GM12878 (cell line): ENCODE measurements at regions not wholly inside any gene's neighbourhood (a gene's known extent, or its start where the extent isn't known, plus 50 kb on each side); places are given as distances from the start of the nearest gene placed in this dataset.

Source experiments
- ATAC-seq: fragments of 200-7000 bp; cut with Tn5 transposase; 3 replicates; pipeline ENCODE4 v1.9.1; 2020; ENCODE audit warnings: mild to moderate bottlenecking, moderate library complexity
- BruUV-seq: library from RNA; stranded (reverse); fragments of 400-500 nt; replicated peaks from 2 replicates; lab custom pipeline; 2021; lab: Mats Ljungman, UMichigan
- CTCF ChIA-PET: fragments of 300-600 bp; sonication (Branson Sonifier 250); formaldehyde crosslinking; extraction: SDS; loops from one replicate; lab custom pipeline; 2021; ENCODE audit warnings: inconsistent platforms; lab: Yijun Ruan, JAX
- POLR2A ChIA-PET: fragments of 350-600 bp; formaldehyde crosslinking; extraction: SDS; loops from one replicate; lab custom pipeline; 2021; ENCODE audit warnings: inconsistent platforms; lab: Charles Lee
- RAD21 ChIA-PET: fragments of 300-600 bp; sonication (Branson Sonifier 250); formaldehyde crosslinking; loops from one replicate; lab custom pipeline; 2023; ENCODE audit warnings: antibody characterized with exemption; ENCODE audit not compliant: unreplicated experiment; lab: Charles Lee
- SMC1A ChIA-PET: fragments of 300-600 bp; sonication (Branson Sonifier 250); formaldehyde crosslinking; loops from one replicate; lab custom pipeline; 2023; ENCODE audit not compliant: unreplicated experiment, uncharacterized antibody; lab: Charles Lee
- DNase-seq: peaks from one replicate; pipeline ENCODE4 v3.0.0-alpha.2; 2011; ENCODE audit warnings: low read depth, low spot score
- FAIRE-seq: peaks from 3 replicates; lab custom pipeline; 2011; peaks lifted over from hg19 to GRCh38; lab: Jason Lieb, UNC
- H2AFZ ChIP-seq: 2 replicates; pipeline ENCODE4 v1.6.0; 2011; ENCODE audit warnings: low read depth, low read length, control low read depth; ENCODE audit not compliant: control insufficient read depth
- H3K27ac ChIP-seq: 2 replicates; pipeline ENCODE4 v1.5.1; 2011; ENCODE audit warnings: control low read depth; ENCODE audit not compliant: control insufficient read depth, insufficient read depth
- H3K27me3 ChIP-seq, 2 experiments: replicated peaks in 1 of 2; 2 replicates each; pipeline versions ENCODE4 v1.6.0 to v1.6.1; 2011; ENCODE audit warnings: low read length in 1 of 2; ENCODE audit not compliant: control insufficient read depth in 2 of 2, insufficient read depth in 2 of 2
- H3K36me3 ChIP-seq, 2 experiments: 2 replicates each; pipeline ENCODE4 v1.5.1; 2011; ENCODE audit warnings: low read length in 1 of 2; ENCODE audit not compliant: control insufficient read depth in 2 of 2, insufficient read depth in 2 of 2
- H3K4me1 ChIP-seq: 2 replicates; pipeline ENCODE4 v1.6.1; 2011; ENCODE audit warnings: mild to moderate bottlenecking, low read length, moderate library complexity, mixed read lengths; ENCODE audit not compliant: control insufficient read depth, insufficient read depth
- H3K4me2 ChIP-seq: 2 replicates; pipeline ENCODE4 v1.6.0; 2011; ENCODE audit warnings: control low read depth; ENCODE audit not compliant: control insufficient read depth, insufficient read depth
- H3K4me3 ChIP-seq: fragments of 200-600 bp; sonication (generic); 2 replicates; pipeline ENCODE4 v1.5.1; 2016
- H3K79me2 ChIP-seq: 2 replicates; pipeline ENCODE4 v1.6.0; 2011; ENCODE audit warnings: low read length; ENCODE audit not compliant: control insufficient read depth, insufficient read depth
- H3K9ac ChIP-seq: 2 replicates; pipeline ENCODE4 v1.8.0; 2011; ENCODE audit warnings: low read length, control low read depth, mixed read lengths; ENCODE audit not compliant: control insufficient read depth, insufficient read depth
- H3K9me3 ChIP-seq: replicated peaks from 3 replicates; pipeline ENCODE4 v1.5.1; 2011; ENCODE audit warnings: mild to moderate bottlenecking, low read length; ENCODE audit not compliant: control insufficient read depth, insufficient read depth
- H4K20me1 ChIP-seq: 2 replicates; pipeline ENCODE4 v1.6.0; 2011; ENCODE audit not compliant: control insufficient read depth, insufficient read depth
- BMI1 ChIP-seq: fragments of 450-650 bp; IDR thresholded peaks from 2 replicates; pipeline ENCODE4 v1.6.1; 2016; ENCODE audit warnings: mild to moderate bottlenecking, moderate library complexity, borderline replicate concordance
- CBX5 ChIP-seq: sonication (generic); IDR thresholded peaks from 2 replicates; pipeline ENCODE4 v1.6.1; 2016; ENCODE audit warnings: low read depth, moderate library complexity, mild to moderate bottlenecking, inconsistent platforms
- FOS ChIP-seq: IDR thresholded peaks from 3 replicates; pipeline ENCODE4 v1.6.1; 2011; ENCODE audit warnings: borderline replicate concordance; ENCODE audit not compliant: insufficient read length; ENCODE audit errors: extremely low read depth
- HDAC2 ChIP-seq: fragments of 200-600 bp; sonication (generic); IDR thresholded peaks from 2 replicates; pipeline ENCODE4 v1.6.1; 2017
- KAT2A ChIP-seq: conservative IDR thresholded peaks from 2 replicates; pipeline ENCODE4 v1.6.1; 2011; ENCODE audit warnings: low read depth, low read length; ENCODE audit not compliant: control insufficient read depth
- MYB ChIP-seq: fragments of 150-350 bp; IDR thresholded peaks from 2 replicates; pipeline ENCODE4 v1.6.1; 2014; ENCODE audit warnings: mild to moderate bottlenecking, low read depth, low read length, borderline replicate concordance
- NFIC ChIP-seq: IDR thresholded peaks from 2 replicates; pipeline ENCODE4 v1.6.1; 2012; ENCODE audit warnings: low read depth, mild to moderate bottlenecking, inconsistent platforms, low read length, moderate library complexity
- NR2F1 ChIP-seq: fragments of 450-650 bp; conservative IDR thresholded peaks from 2 replicates; pipeline ENCODE4 v1.6.1; 2017; ENCODE audit warnings: mild to moderate bottlenecking
- PAX5 ChIP-seq: IDR thresholded peaks from 2 replicates; pipeline ENCODE4 v1.6.1; 2011; ENCODE audit warnings: low read depth, low read length, borderline replicate concordance
- STAT1 ChIP-seq: fragments of 450-650 bp; conservative IDR thresholded peaks from 2 replicates; pipeline ENCODE4 v1.6.1; 2014; ENCODE audit warnings: antibody characterized with exemption, mild to moderate bottlenecking
- TBL1XR1 ChIP-seq: IDR thresholded peaks from 2 replicates; pipeline ENCODE4 v1.6.1; 2012; ENCODE audit warnings: low read depth, low read length, improper control_type of control experiment
- ZBTB40 ChIP-seq: fragments of 450-650 bp; IDR thresholded peaks from 2 replicates; pipeline ENCODE4 v1.6.1; 2016; ENCODE audit warnings: mild to moderate bottlenecking, moderate library complexity, borderline replicate concordance
- WGBS: methylation state at CpG from one replicate; pipeline ENCODE4 v1.1.6; 2016; ENCODE audit warnings: low lambda C conversion rate; ENCODE audit not compliant: insufficient replicate concordance, insufficient coverage; ENCODE audit errors: missing lambda C conversion rate; 5-methylcytosine and 5-hydroxymethylcytosine counted together
- in situ Hi-C: fragments of 300-500 bp; cut with MboI; formaldehyde crosslinking; loops from 9 replicates; pipeline ENCODE4 v1.14.3; 2018; ENCODE audit warnings: mixed read lengths
- intact Hi-C: fragments of 100-400 bp; cut with micrococcal nuclease; formaldehyde crosslinking; loops from one replicate; pipeline ENCODE4 v1.14.2; 2022; ENCODE audit not compliant: unreplicated experiment
- TF ChIP-seq, protein P1 (sequence below): fragments of 450-650 bp; IDR thresholded peaks from 2 replicates; pipeline ENCODE4 v1.6.1; 2018; ENCODE audit warnings: mild to moderate bottlenecking, low read depth, moderate library complexity; ENCODE audit not compliant: partially characterized antibody

- WGBS = 0% methylated on average over 2 of the region's 2 CpGs
- no peak overlapping the region for H2AFZ ChIP-seq
- no peak for ATAC-seq
- RAD21 ChIA-PET = no interaction called here
- DNase-seq = no peak
- no peaks in the 10 kb centered on the region for H3K36me3 ChIP-seq
- POLR2A ChIA-PET = no interaction called here
- no peak overlapping the region for H3K27ac ChIP-seq
- H3K4me2 ChIP-seq = no peak overlapping the region
- no TSS peak for BruUV-seq
- intact Hi-C loops (no loop called here), in situ Hi-C loops (no loop called here)
- H4K20me1 ChIP-seq = no peaks in the 10 kb centered on the region
- no peaks in the 10 kb centered on the region for H3K9me3 ChIP-seq
- no peaks in the 10 kb centered on the region for H3K4me1 ChIP-seq
- H3K27me3 ChIP-seq = no peaks in the 10 kb centered on the region
- no peaks in the 10 kb centered on the region for H3K79me2 ChIP-seq
- no peak overlapping the region for H3K9ac ChIP-seq
- SMC1A ChIA-PET = no interaction called here
- no peak for FAIRE-seq
- no peak for TF ChIP-seq NR2F1
- no peak for TF ChIP-seq KAT2A
- no peak for TF ChIP-seq CBX5
- no peak for TF ChIP-seq HDAC2
- TF ChIP-seq MYB = no peak
- no peak for TF ChIP-seq STAT1
- no peak for TF ChIP-seq BMI1
- TF ChIP-seq PAX5 = no peak
- TF ChIP-seq NFIC = no peak
- no peak for TF ChIP-seq TBL1XR1
- TF ChIP-seq, all 136 proteins: peak for 0
- CTCF ChIA-PET = interaction anchor here (0.9 kb wide), 1 partner anchor 10 kb away, joined by 4 read pairs; no protein-coding TSS in a partner anchor
- H3K4me3 ChIP-seq = no peak overlapping the region
These were observed 114.5 kb downstream of the POSTN start for GRCh38 chr13:37484056-37484455.

DNA sequence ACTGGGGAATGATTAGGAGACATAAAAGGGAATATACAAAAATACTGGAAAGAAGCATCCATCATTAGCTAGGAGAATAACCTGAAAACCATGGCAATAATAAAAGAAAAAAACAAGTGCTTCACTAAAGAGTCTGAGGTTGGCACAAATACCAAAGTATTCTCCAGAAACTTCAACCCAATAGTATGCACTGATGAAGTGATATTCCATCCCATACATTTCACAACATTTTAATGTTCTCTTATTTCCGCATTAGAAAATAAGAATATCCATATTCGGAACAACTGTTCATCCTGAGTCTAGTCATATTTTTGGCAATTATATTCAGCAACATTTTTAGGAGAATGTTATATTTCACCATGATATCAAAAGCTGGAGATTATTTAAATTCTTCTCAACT lies 116.2 kb downstream of the POSTN start:
- H3K36me3 ChIP-seq = no peaks in the 10 kb centered on the region
- 86% methylated on average over 2 of the region's 2 CpGs for WGBS
- ChIA-PET SMC1A (interaction anchor here (0.7 kb wide), 1 partner anchor 52 kb away, joined by 3 read pairs; no protein-coding TSS in a partner anchor), POLR2A (no interaction called here), CTCF (no interaction called here), RAD21 (no interaction called here)
- no peaks in the 10 kb centered on the region for H3K79me2 ChIP-seq
- H3K4me3 ChIP-seq = no peak overlapping the region
- no peak for ATAC-seq
- no peak for FAIRE-seq
- in situ Hi-C loops (no loop called here), intact Hi-C loops (no loop called here)
- H3K27me3 ChIP-seq = no peaks in the 10 kb centered on the region
- no peak overlapping the region for H3K4me2 ChIP-seq
- H3K4me1 ChIP-seq = no peaks in the 10 kb centered on the region
- H3K9ac ChIP-seq = no peak overlapping the region
- DNase-seq = no peak
- no TSS peak for BruUV-seq
- H2AFZ ChIP-seq = no peak overlapping the region
- no peaks in the 10 kb centered on the region for H3K9me3 ChIP-seq
- H4K20me1 ChIP-seq = no peaks in the 10 kb centered on the region
- no peak overlapping the region for H3K27ac ChIP-seq
- no peak for TF ChIP-seq ZBTB40
- no peak for TF ChIP-seq FOS
- TF ChIP-seq, protein P1, sequence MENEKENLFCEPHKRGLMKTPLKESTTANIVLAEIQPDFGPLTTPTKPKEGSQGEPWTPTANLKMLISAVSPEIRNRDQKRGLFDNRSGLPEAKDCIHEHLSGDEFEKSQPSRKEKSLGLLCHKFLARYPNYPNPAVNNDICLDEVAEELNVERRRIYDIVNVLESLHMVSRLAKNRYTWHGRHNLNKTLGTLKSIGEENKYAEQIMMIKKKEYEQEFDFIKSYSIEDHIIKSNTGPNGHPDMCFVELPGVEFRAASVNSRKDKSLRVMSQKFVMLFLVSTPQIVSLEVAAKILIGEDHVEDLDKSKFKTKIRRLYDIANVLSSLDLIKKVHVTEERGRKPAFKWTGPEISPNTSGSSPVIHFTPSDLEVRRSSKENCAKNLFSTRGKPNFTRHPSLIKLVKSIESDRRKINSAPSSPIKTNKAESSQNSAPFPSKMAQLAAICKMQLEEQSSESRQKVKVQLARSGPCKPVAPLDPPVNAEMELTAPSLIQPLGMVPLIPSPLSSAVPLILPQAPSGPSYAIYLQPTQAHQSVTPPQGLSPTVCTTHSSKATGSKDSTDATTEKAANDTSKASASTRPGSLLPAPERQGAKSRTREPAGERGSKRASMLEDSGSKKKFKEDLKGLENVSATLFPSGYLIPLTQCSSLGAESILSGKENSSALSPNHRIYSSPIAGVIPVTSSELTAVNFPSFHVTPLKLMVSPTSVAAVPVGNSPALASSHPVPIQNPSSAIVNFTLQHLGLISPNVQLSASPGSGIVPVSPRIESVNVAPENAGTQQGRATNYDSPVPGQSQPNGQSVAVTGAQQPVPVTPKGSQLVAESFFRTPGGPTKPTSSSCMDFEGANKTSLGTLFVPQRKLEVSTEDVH = no peak
